ENCODE measurements at regions not wholly inside any gene's neighbourhood (a gene's known extent, or its start where the extent isn't known, plus 50 kb on each side); places are given as distances from the start of the nearest gene placed in this dataset.

- TF ChIP-seq CTCF (IDR thresholded peaks at IDR 0.05), result no peak
- no peak for TF ChIP-seq ZFX (IDR thresholded peaks at IDR 0.05; ENCODE audit: borderline replicate concordance)
Measured at GRCh38 chr10:21308018-21308417, 217.5 kb downstream of the SKIDA1 start.
